WTC11 (cell line): ENCODE measurements at regions not wholly inside any gene's neighbourhood (a gene's known extent, or its start where the extent isn't known, plus 50 kb on each side); places are given as distances from the start of the nearest gene placed in this dataset.

ENCODE experiments used
- ATAC-seq: fragments of 200-7000 bp; cut with Tn5 transposase; 2 replicates; pipeline ENCODE4 v1.10.0; 2021; ENCODE audit warnings: mild to moderate bottlenecking, moderate library complexity
- CTCF ChIA-PET: fragments of 300-600 bp; sonication (Branson Sonifier 250); formaldehyde crosslinking; loops from one replicate; lab custom pipeline; 2021; ENCODE audit warnings: antibody characterized with exemption; lab: Charles Lee
- POLR2A ChIA-PET: fragments of 350-600 bp; sonication (Branson Sonifier 250); formaldehyde crosslinking; loops from one replicate; lab custom pipeline; 2021; ENCODE audit warnings: antibody characterized with exemption; lab: Charles Lee
- DNase-seq: peaks from one replicate; pipeline ENCODE4 v3.0.0; 2021; ENCODE audit warnings: low spot score
- H3K27ac Mint-ChIP-seq: 2 replicates; pipeline ENCODE4 v1.8.0; 2021; ENCODE audit warnings: mixed read lengths
- H3K27me3 Mint-ChIP-seq: 2 replicates; pipeline ENCODE4 v1.8.0; 2021; ENCODE audit warnings: low read depth, mild to moderate bottlenecking, moderate library complexity, mixed read lengths
- H3K36me3 Mint-ChIP-seq: 2 replicates; pipeline ENCODE4 v1.8.0; 2021; ENCODE audit warnings: mixed read lengths
- H3K4me1 Mint-ChIP-seq: 2 replicates; pipeline ENCODE4 v1.8.0; 2022; ENCODE audit warnings: mixed read lengths
- H3K4me3 Mint-ChIP-seq: 2 replicates; pipeline ENCODE4 v1.8.0; 2021; ENCODE audit warnings: mild to moderate bottlenecking, moderate library complexity, mixed read lengths
- H3K9me3 Mint-ChIP-seq: 2 replicates; pipeline ENCODE4 v1.8.0; 2021; ENCODE audit warnings: mixed read lengths
- ATF1 ChIP-seq: sonication (generic); formaldehyde crosslinking; IDR thresholded peaks from 2 replicates; pipeline ENCODE4 v1.8.1; 2023; ENCODE audit warnings: mild to moderate bottlenecking, moderate library complexity, missing genetic modification reagents
- ETV6 ChIP-seq: sonication (generic); formaldehyde crosslinking; IDR thresholded peaks from 2 replicates; pipeline ENCODE4 v1.8.1; 2022; ENCODE audit warnings: mild to moderate bottlenecking, missing genetic modification reagents
- FOXP1 ChIP-seq: sonication (generic); formaldehyde crosslinking; IDR thresholded peaks from 2 replicates; pipeline ENCODE4 v1.8.0; 2022; ENCODE audit warnings: missing genetic modification reagents, mild to moderate bottlenecking, moderate library complexity, borderline replicate concordance
- GABPB1 ChIP-seq: sonication (generic); formaldehyde crosslinking; IDR thresholded peaks from 2 replicates; pipeline ENCODE4 v1.8.1; 2023; ENCODE audit warnings: mild to moderate bottlenecking, missing genetic modification reagents
- IRF2 ChIP-seq: sonication (generic); formaldehyde crosslinking; IDR thresholded peaks from 2 replicates; pipeline ENCODE4 v1.8.0; 2022; ENCODE audit warnings: low read depth, missing genetic modification reagents, borderline replicate concordance
- KAT7 ChIP-seq: sonication (generic); formaldehyde crosslinking; IDR thresholded peaks from 2 replicates; pipeline ENCODE4 v1.8.1; 2023; ENCODE audit warnings: missing genetic modification reagents, mild to moderate bottlenecking, borderline replicate concordance
- MYBL2 ChIP-seq: sonication (generic); formaldehyde crosslinking; IDR thresholded peaks from 2 replicates; pipeline ENCODE4 v1.8.1; 2023; ENCODE audit warnings: mild to moderate bottlenecking, moderate library complexity, missing genetic modification reagents
- NFE2L1 ChIP-seq: sonication (generic); formaldehyde crosslinking; IDR thresholded peaks from 2 replicates; pipeline ENCODE4 v1.8.1; 2023; ENCODE audit warnings: missing genetic modification reagents
- RELA ChIP-seq: sonication (generic); formaldehyde crosslinking; IDR thresholded peaks from 2 replicates; pipeline ENCODE4 v1.8.1; 2022; ENCODE audit warnings: missing genetic modification reagents, mild to moderate bottlenecking, borderline replicate concordance
- SMAD3 ChIP-seq: sonication (generic); formaldehyde crosslinking; IDR thresholded peaks from 2 replicates; pipeline ENCODE4 v1.8.0; 2022; ENCODE audit warnings: missing genetic modification reagents, mild to moderate bottlenecking, borderline replicate concordance
- SOX15 ChIP-seq: fragments of 250-450 bp; sonication (Bioruptor Pico); IDR thresholded peaks from 2 replicates; pipeline ENCODE4 v1.9.0; 2021; ENCODE audit warnings: mild to moderate bottlenecking
- TEAD1 ChIP-seq: sonication (generic); formaldehyde crosslinking; IDR thresholded peaks from 2 replicates; pipeline ENCODE4 v1.8.0; 2022; ENCODE audit warnings: mild to moderate bottlenecking, missing genetic modification reagents
- TP53 ChIP-seq: sonication (generic); formaldehyde crosslinking; IDR thresholded peaks from 2 replicates; pipeline ENCODE4 v1.8.1; 2023; ENCODE audit warnings: mild to moderate bottlenecking, missing genetic modification reagents
- ZNF121 ChIP-seq: sonication (generic); formaldehyde crosslinking; IDR thresholded peaks from 2 replicates; pipeline ENCODE4 v1.8.0; 2023; ENCODE audit warnings: missing genetic modification reagents
- TF ChIP-seq, protein P1 (sequence below): fragments of 250-450 bp; sonication (Bioruptor Pico); IDR thresholded peaks from 2 replicates; pipeline ENCODE4 v1.8.0; 2021; ENCODE audit warnings: mild to moderate bottlenecking
- TF ChIP-seq, protein P2 (sequence below): fragments of 250-450 bp; sonication (Bioruptor Pico); IDR thresholded peaks from 2 replicates; pipeline ENCODE4 v1.9.0; 2021; ENCODE audit warnings: mild to moderate bottlenecking, borderline replicate concordance
- TF ChIP-seq, protein P3 (sequence below): sonication (generic); formaldehyde crosslinking; conservative IDR thresholded peaks from 2 replicates; pipeline ENCODE4 v1.8.1; 2023; ENCODE audit warnings: mild to moderate bottlenecking, low read depth, missing genetic modification reagents, moderate library complexity
- TF ChIP-seq, protein P4 (sequence below): sonication (generic); formaldehyde crosslinking; IDR thresholded peaks from 2 replicates; pipeline ENCODE4 v1.8.0; 2023; ENCODE audit warnings: mild to moderate bottlenecking, missing genetic modification reagents
- TF ChIP-seq, protein P5 (sequence below): sonication (generic); formaldehyde crosslinking; IDR thresholded peaks from 2 replicates; pipeline ENCODE4 v1.8.0; 2022; ENCODE audit warnings: mild to moderate bottlenecking, missing genetic modification reagents
- TF ChIP-seq, protein P6 (sequence below): fragments of 250-450 bp; sonication (Bioruptor Pico); IDR thresholded peaks from 2 replicates; pipeline ENCODE4 v2.1.2; 2022; ENCODE audit warnings: mild to moderate bottlenecking, moderate library complexity
- TF ChIP-seq, protein P7 (sequence below): sonication (generic); formaldehyde crosslinking; IDR thresholded peaks from 2 replicates; pipeline ENCODE4 v1.8.1; 2023; ENCODE audit warnings: mild to moderate bottlenecking, missing genetic modification reagents

DNA sequence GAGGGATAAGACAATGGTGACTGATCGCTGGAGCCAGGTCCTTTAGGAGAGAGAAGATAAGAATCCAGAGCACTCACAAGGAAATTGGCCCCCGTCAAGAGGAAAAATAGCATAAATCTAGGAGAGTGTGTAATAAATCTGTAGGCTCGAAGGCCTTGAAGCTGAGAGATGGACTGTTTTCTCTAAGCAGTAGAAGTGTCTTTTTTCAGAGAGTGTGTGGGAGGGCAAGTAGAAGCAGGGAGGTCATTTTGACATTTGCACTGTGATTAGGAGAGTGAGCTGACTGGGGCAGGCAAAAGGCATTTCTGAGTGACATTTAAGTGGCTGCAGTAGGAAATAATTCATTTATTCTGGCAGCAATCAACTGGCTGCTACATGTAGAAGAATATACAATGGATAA lies 78.0 kb upstream of the DDHD1 start:
- Mint-ChIP-seq H3K27ac (no peak overlapping the region), H3K9me3 (peaks cover 17% of the 10 kb centered on the region), H3K4me1 (peaks cover 6% of the 10 kb centered on the region), H3K27me3 (no peaks in the 10 kb centered on the region), H3K4me3 (no peak overlapping the region), H3K36me3 (peaks cover 6% of the 10 kb centered on the region)
- ChIA-PET CTCF (interaction anchor here (1.1 kb wide), 1 partner anchor 14 kb away, joined by 8 read pairs; no protein-coding TSS in a partner anchor), POLR2A (no interaction called here)
- DNase-seq (no peak), ATAC-seq (no peak)
- TF ChIP-seq, protein P1, sequence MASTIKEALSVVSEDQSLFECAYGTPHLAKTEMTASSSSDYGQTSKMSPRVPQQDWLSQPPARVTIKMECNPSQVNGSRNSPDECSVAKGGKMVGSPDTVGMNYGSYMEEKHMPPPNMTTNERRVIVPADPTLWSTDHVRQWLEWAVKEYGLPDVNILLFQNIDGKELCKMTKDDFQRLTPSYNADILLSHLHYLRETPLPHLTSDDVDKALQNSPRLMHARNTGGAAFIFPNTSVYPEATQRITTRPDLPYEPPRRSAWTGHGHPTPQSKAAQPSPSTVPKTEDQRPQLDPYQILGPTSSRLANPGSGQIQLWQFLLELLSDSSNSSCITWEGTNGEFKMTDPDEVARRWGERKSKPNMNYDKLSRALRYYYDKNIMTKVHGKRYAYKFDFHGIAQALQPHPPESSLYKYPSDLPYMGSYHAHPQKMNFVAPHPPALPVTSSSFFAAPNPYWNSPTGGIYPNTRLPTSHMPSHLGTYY (CRISPR knock-in tag) = no peak
- no peak for TF ChIP-seq SOX15 (CRISPR knock-in tag)
- no peak for TF ChIP-seq ZNF121 (CRISPR knock-in tag)
- TF ChIP-seq TP53 (CRISPR knock-in tag) = no peak
- no peak for TF ChIP-seq SMAD3 (CRISPR knock-in tag)
- TF ChIP-seq, protein P2, sequence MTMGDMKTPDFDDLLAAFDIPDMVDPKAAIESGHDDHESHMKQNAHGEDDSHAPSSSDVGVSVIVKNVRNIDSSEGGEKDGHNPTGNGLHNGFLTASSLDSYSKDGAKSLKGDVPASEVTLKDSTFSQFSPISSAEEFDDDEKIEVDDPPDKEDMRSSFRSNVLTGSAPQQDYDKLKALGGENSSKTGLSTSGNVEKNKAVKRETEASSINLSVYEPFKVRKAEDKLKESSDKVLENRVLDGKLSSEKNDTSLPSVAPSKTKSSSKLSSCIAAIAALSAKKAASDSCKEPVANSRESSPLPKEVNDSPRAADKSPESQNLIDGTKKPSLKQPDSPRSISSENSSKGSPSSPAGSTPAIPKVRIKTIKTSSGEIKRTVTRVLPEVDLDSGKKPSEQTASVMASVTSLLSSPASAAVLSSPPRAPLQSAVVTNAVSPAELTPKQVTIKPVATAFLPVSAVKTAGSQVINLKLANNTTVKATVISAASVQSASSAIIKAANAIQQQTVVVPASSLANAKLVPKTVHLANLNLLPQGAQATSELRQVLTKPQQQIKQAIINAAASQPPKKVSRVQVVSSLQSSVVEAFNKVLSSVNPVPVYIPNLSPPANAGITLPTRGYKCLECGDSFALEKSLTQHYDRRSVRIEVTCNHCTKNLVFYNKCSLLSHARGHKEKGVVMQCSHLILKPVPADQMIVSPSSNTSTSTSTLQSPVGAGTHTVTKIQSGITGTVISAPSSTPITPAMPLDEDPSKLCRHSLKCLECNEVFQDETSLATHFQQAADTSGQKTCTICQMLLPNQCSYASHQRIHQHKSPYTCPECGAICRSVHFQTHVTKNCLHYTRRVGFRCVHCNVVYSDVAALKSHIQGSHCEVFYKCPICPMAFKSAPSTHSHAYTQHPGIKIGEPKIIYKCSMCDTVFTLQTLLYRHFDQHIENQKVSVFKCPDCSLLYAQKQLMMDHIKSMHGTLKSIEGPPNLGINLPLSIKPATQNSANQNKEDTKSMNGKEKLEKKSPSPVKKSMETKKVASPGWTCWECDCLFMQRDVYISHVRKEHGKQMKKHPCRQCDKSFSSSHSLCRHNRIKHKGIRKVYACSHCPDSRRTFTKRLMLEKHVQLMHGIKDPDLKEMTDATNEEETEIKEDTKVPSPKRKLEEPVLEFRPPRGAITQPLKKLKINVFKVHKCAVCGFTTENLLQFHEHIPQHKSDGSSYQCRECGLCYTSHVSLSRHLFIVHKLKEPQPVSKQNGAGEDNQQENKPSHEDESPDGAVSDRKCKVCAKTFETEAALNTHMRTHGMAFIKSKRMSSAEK (CRISPR knock-in tag) = no peak
- TF ChIP-seq, protein P3, sequence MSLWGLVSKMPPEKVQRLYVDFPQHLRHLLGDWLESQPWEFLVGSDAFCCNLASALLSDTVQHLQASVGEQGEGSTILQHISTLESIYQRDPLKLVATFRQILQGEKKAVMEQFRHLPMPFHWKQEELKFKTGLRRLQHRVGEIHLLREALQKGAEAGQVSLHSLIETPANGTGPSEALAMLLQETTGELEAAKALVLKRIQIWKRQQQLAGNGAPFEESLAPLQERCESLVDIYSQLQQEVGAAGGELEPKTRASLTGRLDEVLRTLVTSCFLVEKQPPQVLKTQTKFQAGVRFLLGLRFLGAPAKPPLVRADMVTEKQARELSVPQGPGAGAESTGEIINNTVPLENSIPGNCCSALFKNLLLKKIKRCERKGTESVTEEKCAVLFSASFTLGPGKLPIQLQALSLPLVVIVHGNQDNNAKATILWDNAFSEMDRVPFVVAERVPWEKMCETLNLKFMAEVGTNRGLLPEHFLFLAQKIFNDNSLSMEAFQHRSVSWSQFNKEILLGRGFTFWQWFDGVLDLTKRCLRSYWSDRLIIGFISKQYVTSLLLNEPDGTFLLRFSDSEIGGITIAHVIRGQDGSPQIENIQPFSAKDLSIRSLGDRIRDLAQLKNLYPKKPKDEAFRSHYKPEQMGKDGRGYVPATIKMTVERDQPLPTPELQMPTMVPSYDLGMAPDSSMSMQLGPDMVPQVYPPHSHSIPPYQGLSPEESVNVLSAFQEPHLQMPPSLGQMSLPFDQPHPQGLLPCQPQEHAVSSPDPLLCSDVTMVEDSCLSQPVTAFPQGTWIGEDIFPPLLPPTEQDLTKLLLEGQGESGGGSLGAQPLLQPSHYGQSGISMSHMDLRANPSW (CRISPR knock-in tag) = no peak
- TF ChIP-seq ETV6 = no peak
- no peak for TF ChIP-seq MYBL2
- TF ChIP-seq KAT7 = no peak
- TF ChIP-seq IRF2 (CRISPR knock-in tag) = no peak

DNA sequence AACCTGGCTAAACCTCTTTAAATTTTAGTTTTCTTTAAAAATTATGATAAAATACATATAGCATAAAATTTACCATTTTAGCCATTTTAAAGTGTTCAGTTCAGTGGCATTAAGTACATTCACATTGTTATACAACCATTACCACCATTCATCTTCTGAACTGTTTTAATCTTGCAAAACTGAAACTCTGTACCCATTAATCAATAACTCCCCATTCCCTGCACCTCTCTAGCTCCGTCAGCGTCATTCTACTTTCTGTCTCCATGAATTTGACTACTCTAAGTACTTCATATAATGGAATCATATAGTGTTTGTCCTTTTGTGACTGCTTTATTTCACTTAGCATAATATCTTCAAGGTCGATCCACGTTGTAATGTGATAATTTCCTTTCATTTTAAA lies 75.8 kb upstream of the DDHD1 start:
- POLR2A ChIA-PET = no interaction called here
- Mint-ChIP-seq H3K4me1 (no peaks in the 10 kb centered on the region), H3K9me3 (peaks cover 39% of the 10 kb centered on the region), H3K36me3 (peaks cover 15% of the 10 kb centered on the region), H3K4me3 (no peak overlapping the region), H3K27ac (no peak overlapping the region), H3K27me3 (no peaks in the 10 kb centered on the region)
- CTCF ChIA-PET = no interaction called here
- DNase-seq = no peak
- no peak for ATAC-seq
- TF ChIP-seq FOXP1 (no peak), IRF2 (CRISPR knock-in tag) (no peak), NFE2L1 (CRISPR knock-in tag) (no peak), MYBL2 (no peak), ATF1 (no peak), GABPB1 (CRISPR knock-in tag) (no peak), RELA (CRISPR knock-in tag) (no peak), TEAD1 (CRISPR knock-in tag) (no peak)
- TF ChIP-seq, protein P4, sequence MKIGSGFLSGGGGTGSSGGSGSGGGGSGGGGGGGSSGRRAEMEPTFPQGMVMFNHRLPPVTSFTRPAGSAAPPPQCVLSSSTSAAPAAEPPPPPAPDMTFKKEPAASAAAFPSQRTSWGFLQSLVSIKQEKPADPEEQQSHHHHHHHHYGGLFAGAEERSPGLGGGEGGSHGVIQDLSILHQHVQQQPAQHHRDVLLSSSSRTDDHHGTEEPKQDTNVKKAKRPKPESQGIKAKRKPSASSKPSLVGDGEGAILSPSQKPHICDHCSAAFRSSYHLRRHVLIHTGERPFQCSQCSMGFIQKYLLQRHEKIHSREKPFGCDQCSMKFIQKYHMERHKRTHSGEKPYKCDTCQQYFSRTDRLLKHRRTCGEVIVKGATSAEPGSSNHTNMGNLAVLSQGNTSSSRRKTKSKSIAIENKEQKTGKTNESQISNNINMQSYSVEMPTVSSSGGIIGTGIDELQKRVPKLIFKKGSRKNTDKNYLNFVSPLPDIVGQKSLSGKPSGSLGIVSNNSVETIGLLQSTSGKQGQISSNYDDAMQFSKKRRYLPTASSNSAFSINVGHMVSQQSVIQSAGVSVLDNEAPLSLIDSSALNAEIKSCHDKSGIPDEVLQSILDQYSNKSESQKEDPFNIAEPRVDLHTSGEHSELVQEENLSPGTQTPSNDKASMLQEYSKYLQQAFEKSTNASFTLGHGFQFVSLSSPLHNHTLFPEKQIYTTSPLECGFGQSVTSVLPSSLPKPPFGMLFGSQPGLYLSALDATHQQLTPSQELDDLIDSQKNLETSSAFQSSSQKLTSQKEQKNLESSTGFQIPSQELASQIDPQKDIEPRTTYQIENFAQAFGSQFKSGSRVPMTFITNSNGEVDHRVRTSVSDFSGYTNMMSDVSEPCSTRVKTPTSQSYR = no peak
- TF ChIP-seq, protein P5, sequence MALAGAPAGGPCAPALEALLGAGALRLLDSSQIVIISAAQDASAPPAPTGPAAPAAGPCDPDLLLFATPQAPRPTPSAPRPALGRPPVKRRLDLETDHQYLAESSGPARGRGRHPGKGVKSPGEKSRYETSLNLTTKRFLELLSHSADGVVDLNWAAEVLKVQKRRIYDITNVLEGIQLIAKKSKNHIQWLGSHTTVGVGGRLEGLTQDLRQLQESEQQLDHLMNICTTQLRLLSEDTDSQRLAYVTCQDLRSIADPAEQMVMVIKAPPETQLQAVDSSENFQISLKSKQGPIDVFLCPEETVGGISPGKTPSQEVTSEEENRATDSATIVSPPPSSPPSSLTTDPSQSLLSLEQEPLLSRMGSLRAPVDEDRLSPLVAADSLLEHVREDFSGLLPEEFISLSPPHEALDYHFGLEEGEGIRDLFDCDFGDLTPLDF (CRISPR knock-in tag) = no peak
- TF ChIP-seq, protein P6, sequence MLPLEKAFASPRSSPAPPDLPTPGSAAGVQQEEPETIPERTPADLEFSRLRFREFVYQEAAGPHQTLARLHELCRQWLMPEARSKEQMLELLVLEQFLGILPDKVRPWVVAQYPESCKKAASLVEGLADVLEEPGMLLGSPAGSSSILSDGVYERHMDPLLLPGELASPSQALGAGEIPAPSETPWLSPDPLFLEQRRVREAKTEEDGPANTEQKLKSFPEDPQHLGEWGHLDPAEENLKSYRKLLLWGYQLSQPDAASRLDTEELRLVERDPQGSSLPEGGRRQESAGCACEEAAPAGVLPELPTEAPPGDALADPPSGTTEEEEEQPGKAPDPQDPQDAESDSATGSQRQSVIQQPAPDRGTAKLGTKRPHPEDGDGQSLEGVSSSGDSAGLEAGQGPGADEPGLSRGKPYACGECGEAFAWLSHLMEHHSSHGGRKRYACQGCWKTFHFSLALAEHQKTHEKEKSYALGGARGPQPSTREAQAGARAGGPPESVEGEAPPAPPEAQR (CRISPR knock-in tag) = no peak
- TF ChIP-seq, protein P7, sequence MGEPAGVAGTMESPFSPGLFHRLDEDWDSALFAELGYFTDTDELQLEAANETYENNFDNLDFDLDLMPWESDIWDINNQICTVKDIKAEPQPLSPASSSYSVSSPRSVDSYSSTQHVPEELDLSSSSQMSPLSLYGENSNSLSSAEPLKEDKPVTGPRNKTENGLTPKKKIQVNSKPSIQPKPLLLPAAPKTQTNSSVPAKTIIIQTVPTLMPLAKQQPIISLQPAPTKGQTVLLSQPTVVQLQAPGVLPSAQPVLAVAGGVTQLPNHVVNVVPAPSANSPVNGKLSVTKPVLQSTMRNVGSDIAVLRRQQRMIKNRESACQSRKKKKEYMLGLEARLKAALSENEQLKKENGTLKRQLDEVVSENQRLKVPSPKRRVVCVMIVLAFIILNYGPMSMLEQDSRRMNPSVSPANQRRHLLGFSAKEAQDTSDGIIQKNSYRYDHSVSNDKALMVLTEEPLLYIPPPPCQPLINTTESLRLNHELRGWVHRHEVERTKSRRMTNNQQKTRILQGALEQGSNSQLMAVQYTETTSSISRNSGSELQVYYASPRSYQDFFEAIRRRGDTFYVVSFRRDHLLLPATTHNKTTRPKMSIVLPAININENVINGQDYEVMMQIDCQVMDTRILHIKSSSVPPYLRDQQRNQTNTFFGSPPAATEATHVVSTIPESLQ = no peak
